Renal cortical epithelial cell (primary cell): ENCODE measurements at regions not wholly inside any gene's neighbourhood (a gene's known extent, or its start where the extent isn't known, plus 50 kb on each side); places are given as distances from the start of the nearest gene placed in this dataset.

ENCODE experiments used
- DNase-seq: peaks from one replicate; pipeline ENCODE4 v3.0.0-alpha.2; 2011; ENCODE audit warnings: low read depth

- DNase-seq, result no peak
These were observed 251.1 kb upstream of the IRX5 start for GRCh38 chr16:54679531-54679930.

- no peak for DNase-seq
These were observed 253.2 kb upstream of the IRX5 start for GRCh38 chr16:54677308-54677950.

GRCh38 chr16:54673313-54673712 lies 257.4 kb upstream of the IRX5 start:
- DNase-seq, result peak; percentile 2

DNA sequence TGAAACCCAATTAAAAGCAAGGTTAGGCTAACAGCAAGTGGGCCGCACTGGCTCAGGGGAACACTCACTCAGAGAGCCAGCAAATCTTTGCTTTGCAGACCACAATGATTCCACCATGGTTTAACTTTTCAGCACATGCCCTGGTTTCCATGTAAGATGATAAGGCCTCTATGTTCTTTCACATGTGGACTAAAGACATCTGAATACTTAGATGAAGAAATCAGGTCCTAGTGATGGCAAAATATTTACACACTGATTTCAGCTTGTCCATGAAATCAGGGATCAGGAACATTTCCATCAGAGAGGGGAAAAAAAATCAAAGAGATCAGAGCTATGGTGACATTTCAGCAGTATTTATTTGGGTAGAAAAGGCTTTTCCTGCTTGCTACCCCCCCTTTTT lies 258.2 kb upstream of the IRX5 start:
- DNase-seq, result no peak

DNA sequence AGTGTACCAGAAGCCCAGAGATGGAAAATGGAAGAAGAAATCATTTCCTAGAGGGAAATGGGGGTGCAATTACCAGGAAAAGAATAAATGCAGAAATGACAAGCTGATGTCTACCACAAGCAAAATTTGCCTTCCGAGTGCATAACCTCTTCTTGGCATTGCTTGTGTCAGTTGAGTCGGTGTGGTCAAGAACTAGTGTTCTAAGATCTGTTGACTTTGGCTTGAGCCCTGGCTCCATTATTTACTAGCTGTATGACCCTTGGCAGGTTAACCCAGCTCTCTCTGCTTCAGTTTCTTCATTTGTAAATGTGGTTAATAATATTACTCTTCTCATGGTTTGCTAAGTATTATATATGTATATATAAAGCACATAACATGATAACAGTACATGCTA lies 273.0 kb upstream of the IRX5 start:
- DNase-seq, result no peak

DNA sequence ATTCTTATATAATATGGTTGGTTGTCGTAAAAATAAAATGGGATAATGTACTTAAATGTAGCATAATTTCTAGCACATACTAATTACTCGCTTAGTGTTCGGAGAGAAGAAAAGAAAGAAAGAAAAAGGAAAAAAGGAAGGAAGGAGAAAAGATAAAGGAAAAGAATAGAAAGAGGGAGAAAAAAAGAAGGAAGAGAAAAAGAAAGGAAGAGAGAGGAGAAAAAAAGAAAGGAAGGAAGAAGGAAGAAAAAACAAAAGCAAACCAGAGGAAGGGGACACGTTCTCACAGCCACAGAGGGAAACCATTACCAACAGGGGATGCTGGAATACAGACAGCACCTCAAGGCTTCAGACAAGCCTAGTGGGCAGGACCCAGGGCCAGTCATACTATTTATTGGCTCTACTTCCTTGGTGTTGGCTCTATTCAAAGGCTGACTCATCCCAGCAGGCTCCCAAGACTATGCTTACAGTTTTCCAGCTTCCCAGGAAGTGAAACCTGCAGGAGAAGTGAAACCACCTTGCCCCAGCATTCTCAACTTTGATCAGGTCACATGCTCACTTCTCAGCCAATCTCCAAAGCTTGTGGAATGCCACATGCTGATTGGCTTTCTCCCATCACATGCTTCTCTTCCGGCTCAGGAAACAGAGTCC lies 273.5 kb upstream of the IRX5 start:
- peak; percentile 18 for DNase-seq

DNA sequence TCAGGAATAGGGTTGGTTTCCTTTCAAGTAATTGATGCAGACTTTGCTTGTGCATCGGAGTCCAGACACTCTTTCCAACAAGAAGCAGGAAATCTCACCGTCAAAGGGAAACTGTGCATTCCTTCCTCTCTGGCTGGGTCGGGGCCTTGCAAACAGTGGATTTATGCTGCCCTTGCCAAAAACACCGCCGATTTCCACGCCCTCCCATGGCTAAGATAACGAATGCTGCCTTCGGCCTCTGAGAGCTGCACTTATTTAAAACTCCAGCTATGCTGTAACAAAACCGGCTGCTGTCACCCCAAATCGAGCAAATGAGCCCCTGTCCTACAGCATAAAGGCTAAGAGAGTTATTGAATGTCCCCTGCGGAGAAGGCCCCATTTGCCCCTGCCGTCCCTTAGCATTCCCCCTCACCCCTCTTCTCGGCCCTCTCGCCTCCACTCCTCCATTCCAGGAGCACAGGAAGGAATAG lies 275.5 kb upstream of the IRX5 start:
- no peak for DNase-seq

- DNase-seq, result no peak
These were observed 276.2 kb upstream of the IRX5 start for GRCh38 chr16:54654429-54654828.

DNA sequence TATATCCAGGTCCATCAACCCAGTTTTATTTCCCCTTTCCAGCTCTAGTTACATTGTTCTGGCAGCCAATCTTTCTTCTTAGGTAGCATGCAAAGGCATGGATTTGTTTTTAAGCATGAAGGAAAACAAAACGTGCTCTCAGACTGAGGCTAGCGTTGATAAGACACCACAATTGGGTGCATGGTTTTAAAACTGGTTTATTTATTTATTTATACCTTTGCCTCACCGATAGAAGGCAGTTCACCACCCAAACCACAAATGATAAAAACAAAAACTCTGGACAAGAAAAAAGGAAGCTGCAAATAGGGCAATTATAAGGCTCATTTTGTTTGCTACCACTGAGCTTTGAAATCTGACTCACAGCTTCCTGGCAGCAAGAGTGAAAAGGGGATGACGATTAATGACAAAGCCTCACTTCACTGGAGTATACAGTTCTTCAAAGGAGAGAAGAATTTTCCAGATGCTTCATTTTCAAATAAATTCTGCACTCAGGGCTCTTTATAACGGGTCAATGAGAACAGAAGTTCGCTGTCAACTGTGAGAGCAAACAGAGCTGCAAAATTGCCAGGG lies 278.4 kb upstream of the IRX5 start:
- DNase-seq, result no peak

DNA sequence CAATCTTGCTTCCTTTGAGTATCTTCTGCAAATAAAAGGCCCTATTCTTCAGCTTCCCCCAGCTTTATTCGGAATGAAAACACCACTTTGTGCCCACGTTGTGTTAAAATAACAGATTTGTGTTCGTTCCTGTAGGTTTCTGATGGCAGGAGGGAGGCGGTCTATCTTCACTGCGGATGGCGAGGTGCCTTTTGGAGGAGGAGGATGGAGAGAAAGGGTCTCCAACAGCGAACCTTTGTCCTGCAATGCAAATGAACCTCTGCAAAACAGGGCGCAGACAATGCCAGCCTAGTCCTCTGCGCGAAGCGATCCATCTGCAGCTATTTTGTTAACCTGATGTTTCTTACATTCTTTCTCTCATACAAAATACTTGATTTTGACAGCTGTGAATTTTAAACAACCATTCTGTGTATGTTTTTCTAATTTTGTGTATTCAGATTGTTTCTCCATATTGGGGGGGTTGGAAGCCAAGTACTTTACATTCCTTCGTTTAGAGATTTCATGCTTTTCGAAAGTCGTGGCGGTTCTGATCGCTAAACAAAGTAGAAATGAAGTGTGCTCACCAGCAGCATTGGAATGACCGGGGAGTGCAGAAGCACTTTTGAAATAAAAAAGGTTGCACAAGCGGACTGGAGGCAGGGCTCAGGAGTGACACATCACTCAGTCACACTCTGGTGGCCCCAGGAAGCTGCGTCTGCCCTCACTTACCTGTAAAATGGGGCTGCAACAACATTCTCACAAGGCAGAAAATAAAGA lies 279.0 kb upstream of the IRX5 start:
- no peak for DNase-seq

GRCh38 chr16:54649876-54650275 lies 280.8 kb upstream of the IRX5 start:
- DNase-seq, result no peak

- DNase-seq, result no peak
These were observed 282.1 kb upstream of the IRX5 start for GRCh38 chr16:54648575-54648974.

DNA sequence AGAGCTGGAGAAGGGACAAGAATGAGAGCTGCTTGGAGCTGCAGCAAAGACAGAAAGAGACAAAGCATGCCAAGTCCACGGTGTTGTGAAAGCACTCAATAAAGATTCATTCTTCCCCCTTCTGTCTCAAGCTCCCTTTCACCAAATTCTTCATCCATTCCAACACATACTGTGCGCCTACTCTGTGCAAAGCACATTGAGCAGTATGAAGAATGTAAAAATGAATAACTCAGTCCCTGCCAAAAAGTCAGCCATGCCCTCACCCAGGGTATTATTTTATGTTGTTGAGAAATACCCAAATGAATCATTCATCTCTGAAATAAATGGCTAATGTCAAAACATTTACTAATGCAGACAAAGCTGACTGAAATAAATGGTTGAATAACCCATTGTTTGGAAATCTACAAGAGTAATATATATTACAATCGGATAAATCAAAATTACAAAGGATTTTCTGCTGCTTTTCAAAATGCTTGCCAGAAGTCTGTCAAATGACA lies 282.9 kb upstream of the IRX5 start:
- DNase-seq, result no peak

DNA sequence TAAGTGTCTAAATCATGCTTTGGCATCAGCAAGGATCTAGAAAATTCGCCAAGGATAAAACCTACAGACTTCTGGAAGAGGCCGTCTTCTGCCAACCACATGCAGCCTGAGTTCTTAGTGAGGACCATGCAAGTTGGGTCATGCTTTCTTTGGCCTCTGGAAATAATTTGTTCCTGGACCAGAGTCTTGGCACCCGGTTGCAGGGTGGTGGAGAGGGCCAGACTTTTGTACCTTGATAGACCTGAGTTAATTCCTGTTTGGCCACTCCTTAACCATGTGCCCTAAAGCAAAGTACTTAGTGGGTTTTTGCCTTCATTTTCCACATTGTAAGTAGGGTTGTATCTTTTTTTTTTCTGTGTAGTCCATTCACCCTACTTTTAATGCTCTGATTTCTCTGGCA lies 283.4 kb upstream of the IRX5 start:
- no peak for DNase-seq

DNA sequence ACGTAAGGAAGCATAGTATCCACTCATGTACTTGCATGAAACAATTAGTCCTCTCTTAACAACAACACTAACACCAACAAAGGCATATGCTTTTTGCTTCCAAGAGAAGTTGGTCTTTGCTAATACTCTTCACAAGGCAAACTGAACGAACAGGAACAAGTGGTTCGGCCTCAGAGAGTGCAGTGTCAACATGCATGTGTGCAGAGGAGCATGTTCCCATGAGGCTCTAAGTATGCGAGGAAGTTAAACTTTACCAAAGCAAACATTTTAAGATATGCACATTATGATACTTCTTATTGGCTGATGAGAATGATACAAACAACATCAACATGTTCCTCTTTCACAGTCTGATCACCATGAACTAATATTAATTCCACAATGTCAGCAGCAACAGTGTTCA lies 285.3 kb upstream of the IRX5 start:
- DNase-seq, result no peak

DNA sequence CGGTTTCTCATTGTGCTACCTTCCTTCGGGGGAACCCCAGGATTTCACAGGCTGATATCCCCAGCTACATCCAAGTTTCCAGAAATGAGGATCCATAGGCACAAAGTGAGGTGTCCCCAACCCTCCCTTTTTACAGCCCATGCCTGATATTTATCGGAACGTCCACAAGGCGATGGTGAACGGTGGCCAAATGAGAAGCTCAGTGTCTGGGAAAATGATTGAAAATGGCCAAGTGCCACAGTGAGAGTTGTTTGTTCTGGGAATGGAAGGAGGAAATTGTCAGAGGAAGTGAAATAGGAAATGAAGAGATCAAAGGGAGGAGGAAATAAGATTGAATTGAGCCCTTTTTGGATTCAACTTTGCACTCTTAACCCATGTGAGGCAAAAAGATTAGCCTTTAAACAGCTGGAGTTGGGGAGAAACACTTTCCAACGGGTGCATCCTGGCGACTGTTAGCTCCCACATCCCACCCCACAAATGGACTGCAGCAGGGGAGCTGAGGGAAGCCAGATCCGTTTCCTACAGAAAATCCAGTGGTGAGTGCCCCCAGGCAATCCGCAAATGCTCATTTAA lies 294.4 kb upstream of the IRX5 start:
- no peak for DNase-seq

DNA sequence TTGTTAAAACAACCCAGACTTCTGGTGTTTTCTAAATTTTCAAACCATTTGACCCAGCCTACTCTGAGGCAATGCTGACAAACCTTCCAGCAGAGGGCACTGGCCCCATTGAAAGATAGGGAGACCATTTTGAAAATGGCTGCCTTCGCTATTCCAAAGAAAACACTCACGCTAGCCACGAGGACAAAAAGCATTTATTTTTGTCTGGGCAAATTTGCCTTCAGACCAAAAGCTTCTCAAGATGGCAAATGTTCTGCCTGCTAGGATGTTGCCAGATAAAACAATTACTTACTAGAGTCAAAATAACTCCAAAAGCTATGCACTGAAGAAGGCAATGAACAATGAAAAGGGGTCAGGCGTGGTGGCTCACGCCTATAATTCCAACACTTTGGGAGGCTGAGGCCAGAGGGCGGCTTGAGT lies 296.7 kb upstream of the IRX5 start:
- no peak for DNase-seq

DNA sequence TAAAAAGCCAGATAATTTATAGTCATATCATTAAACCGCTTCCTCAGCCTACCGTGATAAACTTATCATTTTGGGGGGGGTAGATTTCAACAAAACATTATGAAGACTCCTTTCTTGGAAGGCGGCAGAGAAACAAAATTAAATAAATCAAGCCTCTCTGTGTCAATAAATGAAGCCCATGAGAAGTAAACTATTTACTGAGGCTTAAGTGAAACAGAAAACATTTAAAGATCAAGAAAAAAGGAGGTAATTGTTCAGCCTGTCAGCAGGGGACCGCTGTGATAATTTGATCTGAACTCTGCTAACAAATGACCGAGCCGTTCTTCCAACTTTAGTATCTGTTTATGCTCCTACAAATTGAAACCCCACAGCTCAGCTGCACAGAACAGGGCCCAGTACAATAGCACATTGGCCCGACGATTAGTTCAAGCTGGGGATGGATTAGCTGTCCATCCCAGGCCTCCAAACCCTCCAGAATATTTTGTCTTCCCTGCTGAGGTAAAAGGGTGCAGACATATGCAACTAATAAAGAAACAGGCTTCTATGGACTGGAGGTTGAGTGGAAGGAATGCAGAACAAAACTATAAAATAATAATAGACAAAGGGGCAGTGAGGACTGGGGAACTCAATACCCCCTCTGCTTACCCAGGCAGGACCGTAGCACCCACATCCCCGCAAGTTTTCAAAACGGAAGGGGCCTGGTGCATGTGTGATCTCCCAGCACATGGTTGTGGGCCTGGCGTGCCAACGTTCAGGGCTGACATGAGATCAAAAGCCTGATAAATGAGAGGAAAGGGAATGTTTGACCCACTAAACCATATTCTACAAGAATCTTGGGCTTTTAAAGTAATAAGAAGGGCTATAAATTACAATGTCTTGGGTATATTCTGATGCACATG lies 298.1 kb upstream of the IRX5 start:
- no peak for DNase-seq

DNA sequence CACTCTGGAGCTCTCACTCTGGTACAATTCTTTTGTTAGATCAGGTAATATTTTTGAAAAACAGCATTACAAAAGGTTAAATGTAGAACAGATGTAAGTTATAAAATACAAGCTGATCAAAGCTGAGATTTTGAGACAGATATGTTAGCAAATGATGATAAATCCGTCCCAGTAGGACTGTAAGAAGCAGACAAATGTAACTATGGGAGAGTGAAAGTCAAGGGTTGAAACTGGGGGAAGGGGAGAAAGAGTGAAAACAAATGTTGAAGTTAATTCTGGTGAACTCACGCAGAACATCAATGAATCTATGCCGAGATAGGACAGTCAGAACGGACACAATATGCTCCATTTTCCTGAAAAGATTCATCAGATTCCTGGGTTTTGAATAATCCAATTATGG lies 298.9 kb upstream of the IRX5 start:
- DNase-seq, result no peak

DNA sequence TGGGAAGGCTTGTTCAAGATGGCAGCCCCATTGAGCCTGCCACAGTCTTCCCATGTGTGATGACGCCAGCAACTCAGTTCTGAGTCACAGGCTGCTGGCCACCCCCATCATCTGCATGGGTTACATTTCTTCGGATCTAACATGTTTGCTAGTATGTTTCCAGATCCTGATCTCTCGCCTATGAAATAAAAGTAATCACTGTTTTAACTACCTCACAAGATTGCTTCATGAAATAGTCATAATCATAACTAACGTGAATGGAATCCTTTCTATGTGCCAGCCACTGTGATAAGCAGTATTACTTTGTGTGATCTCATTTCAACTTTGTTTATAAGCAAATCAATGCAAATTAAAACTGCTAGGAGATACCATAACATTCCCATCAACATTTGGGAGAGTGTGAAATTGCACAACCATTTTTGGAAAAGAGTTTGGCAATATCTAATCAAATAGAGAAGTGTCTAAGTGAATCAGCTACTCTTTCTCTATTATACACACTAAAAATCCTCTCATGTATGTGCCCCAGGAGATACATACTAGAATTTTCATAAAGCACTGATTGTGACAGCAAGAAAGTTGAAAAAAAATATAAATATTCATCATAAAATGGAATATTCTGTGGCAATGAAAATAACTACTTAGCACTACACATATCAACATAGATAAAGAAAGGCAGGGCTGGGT lies 300.2 kb upstream of the IRX5 start:
- no peak for DNase-seq
